GM06990 (cell line): ENCODE measurements at regions not wholly inside any gene's neighbourhood (a gene's known extent, or its start where the extent isn't known, plus 50 kb on each side); places are given as distances from the start of the nearest gene placed in this dataset.

Source experiments
- DNase-seq: peaks from one replicate; pipeline ENCODE4 v3.0.0-alpha.2; 2011; ENCODE audit not compliant: insufficient read length; ENCODE audit errors: extremely low read depth
- H3K27me3 ChIP-seq: replicated peaks from 2 replicates; pipeline ENCODE4 v1.6.0; 2011; ENCODE audit warnings: low read length; ENCODE audit not compliant: control insufficient read depth, insufficient read depth
- H3K36me3 ChIP-seq: 2 replicates; pipeline ENCODE4 v1.5.1; 2011; ENCODE audit warnings: low read length; ENCODE audit not compliant: control insufficient read depth, insufficient read depth
- H3K4me3 ChIP-seq: replicated peaks from 2 replicates; pipeline ENCODE4 v1.5.1; 2011; ENCODE audit warnings: low read depth, mild to moderate bottlenecking, control low read depth, low read length
- TF ChIP-seq, protein P1 (sequence below): IDR thresholded peaks from 2 replicates; pipeline ENCODE4 v1.5.1; 2011; ENCODE audit warnings: low read length, control low read depth, mild to moderate bottlenecking, inconsistent platforms; ENCODE audit not compliant: insufficient read depth, poor library complexity, severe bottlenecking

DNA sequence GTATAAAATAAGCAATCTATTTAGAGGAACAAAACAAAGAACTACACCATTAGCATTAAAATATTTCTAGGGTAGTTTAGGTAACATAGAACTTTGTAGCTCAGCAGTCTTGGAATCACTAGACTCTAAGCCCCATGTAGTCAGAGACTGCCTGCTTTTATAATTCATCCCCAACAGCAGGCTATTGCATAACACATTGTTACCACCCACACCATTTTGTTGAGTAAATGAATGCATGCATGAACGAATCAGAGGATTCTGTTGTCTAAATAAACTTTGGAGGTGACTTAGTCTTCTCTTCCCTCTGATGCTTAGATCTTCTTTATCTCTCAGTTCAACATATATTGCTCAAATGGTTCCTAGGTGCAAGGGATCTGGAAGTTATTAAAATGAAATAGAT, 167.6 kb upstream of the TNP1 start:
- Histone ChIP-seq H3K4me3 (no peak overlapping the region), H3K36me3 (no peaks in the 10 kb centered on the region), H3K27me3 (no peaks in the 10 kb centered on the region)
- no peak for DNase-seq
- TF ChIP-seq, protein P1, sequence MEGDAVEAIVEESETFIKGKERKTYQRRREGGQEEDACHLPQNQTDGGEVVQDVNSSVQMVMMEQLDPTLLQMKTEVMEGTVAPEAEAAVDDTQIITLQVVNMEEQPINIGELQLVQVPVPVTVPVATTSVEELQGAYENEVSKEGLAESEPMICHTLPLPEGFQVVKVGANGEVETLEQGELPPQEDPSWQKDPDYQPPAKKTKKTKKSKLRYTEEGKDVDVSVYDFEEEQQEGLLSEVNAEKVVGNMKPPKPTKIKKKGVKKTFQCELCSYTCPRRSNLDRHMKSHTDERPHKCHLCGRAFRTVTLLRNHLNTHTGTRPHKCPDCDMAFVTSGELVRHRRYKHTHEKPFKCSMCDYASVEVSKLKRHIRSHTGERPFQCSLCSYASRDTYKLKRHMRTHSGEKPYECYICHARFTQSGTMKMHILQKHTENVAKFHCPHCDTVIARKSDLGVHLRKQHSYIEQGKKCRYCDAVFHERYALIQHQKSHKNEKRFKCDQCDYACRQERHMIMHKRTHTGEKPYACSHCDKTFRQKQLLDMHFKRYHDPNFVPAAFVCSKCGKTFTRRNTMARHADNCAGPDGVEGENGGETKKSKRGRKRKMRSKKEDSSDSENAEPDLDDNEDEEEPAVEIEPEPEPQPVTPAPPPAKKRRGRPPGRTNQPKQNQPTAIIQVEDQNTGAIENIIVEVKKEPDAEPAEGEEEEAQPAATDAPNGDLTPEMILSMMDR = no peak

DNA sequence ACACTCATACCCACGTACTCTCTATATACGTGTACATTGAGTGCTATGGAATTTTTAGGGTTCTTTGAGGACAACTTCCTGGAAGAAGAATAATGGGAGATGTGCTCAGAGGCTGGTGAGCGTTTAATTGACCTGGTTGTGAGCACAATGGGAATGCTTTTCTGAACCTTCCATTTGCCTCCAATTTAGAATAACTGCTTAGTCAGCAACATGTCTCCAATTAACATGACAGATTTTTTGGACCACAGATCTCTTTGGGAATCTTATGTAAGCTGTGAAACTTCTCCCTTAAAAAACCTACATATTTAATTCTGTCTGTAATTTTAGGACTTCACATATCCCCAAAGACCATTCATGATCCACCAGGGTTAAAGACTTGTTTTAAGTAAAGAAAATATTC, 166.7 kb upstream of the TNP1 start:
- no peak for DNase-seq
- Histone ChIP-seq H3K27me3 (no peaks in the 10 kb centered on the region), H3K36me3 (no peaks in the 10 kb centered on the region), H3K4me3 (no peak overlapping the region)
- TF ChIP-seq, protein P1 = no peak

DNA sequence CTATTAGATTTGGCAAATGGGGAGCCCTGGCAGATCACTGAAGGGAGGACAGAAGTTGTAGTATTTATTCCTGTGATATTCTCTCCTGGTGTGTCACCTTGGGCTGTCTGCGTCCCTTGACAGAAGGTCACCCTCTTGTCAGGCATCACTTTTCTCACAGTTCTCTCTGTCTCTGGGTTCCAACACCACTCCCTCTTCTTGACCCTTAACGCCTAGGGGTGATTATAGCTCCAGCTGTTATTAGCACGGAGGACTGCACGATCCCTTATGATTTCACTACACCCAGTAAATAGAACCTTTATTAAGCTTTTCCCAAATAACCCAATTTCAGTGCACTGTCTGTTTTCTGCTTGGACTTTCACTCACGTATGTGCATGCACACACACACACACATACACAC, 166.3 kb upstream of the TNP1 start:
- Histone ChIP-seq H3K4me3 (no peak overlapping the region), H3K36me3 (no peaks in the 10 kb centered on the region), H3K27me3 (no peaks in the 10 kb centered on the region)
- TF ChIP-seq, protein P1 = no peak
- DNase-seq = no peak

DNA sequence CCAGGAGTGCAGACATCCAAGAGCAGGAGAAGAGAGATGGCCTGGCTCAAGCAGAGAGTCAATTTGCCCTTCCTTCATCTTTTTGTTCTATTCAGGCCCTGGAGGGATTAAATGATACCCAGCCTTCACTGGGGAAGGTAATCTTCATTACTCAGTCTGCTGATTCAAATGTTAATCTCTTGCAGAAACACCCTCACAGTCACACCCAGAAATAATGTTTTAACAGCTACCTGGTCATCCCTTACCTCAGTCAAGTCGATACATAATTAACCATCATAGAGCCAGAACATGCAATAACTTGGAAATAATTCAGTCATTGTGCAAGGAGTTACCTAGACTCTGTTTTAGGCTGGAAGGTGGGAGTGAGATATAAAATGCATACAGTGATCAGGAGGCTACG, 163.7 kb upstream of the TNP1 start:
- Histone ChIP-seq H3K36me3 (no peaks in the 10 kb centered on the region), H3K4me3 (no peak overlapping the region), H3K27me3 (no peaks in the 10 kb centered on the region)
- no peak for DNase-seq
- TF ChIP-seq, protein P1 = no peak

DNA sequence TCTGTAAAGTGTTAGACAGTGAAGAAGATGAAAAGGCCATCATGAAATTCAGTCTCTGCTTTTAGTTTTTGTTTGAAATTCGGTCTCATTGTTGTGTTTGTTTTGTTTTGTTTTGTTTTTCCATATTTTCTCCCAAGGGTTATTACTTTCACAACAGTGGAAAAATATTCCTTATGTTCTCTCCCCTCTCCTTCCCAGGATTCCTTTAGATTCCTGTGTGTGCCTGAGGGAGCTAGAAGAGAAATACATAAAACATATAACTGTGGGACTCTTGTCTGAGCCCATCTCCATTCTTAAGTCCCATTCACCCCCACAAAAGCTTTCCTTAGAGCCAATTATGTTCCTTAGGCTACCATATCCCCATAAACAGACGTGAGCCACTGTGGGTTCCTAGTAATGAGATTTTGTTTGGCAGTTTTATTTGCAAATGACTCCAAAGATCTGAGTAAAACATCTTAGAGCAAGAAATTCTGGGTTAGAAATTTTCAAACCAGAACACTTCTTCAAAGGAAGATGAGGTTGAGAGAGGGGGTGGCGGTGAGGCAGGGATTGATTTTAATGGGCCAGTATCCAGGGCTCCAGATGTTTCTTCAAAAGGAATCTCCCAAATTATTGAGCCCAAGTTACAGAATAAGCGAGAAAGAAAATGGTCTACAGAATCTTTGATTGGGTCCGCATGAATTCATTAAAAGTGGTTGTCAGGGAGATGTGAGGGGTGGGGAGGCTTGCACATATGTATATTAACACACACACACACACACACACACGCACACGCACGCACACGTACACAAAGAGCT, 157.8 kb upstream of the TNP1 start:
- TF ChIP-seq, protein P1 = no peak
- Histone ChIP-seq H3K4me3 (no peak overlapping the region), H3K27me3 (no peaks in the 10 kb centered on the region; the same call in 1 of the 2 replicates), H3K36me3 (no peaks in the 10 kb centered on the region)
- DNase-seq = no peak
